Cerebellar nuclear complex (tissue), 1 donor: ENCODE measurements at regions not wholly inside any gene's neighbourhood (a gene's known extent, or its start where the extent isn't known, plus 50 kb on each side); places are given as distances from the start of the nearest gene placed in this dataset.

Experiments used
- DNase-seq, 2 experiments: peaks; one replicate each; lab custom pipeline; 2025; lab: John Stamatoyannopoulos, UW

DNA sequence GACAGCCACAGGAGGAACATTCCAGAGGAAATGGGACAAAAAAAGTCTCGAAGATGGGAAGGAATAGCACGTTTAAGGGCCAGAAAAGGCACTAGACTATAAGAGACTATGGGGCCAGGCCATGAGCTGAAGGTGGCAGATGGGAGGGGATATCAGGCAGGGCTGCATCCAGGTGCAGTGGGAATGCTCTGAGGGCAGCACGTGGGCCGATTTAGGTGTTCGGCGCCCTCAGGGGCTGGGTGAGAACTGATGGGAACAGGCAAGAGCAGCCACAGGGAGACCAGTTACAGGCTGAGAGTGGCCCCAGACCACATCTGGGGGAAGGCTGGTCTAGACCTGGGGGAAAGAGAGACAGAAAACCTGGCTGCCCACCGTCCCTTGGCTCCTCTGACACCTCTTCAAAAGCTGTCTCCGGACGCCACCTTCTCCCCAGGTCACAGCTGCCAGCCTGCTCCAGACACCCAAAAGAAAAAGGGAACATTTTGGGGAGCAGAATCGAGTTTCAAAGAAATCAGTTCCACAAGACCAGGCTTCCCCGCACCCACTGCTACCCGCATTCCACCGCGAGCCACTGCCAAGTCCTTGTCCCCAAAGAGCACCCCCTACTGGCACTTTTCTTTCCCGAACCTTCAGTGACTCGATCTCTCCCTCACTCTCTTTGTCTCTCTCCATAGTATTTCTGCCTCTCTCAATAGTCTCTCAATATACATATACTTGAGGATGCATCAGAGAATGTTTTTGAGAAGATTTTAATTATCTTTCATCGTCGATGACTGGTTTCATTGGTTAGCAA, 190.1 kb upstream of the AGAP1 start:
- DNase-seq: no peak

DNA sequence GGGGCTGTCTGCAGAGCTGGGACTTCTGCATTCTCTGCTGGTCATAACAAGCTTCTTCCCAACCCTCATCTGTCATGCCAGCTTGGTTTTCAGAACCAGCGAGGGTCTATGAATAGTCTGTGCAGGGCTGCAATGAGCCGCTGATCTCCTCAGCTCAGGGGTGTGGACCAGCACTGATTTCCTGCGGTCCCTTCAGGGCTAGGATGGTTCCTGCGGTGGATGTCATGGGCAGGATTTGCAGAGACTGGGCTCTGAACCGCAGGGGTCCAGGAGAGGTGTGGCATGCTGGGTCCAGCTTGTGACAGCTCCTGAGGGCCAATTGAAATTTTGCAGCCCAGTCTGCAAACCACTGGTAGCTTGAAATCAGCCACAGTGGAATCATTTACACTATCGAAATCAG, 188.2 kb upstream of the AGAP1 start:
- DNase-seq: no peak

DNA sequence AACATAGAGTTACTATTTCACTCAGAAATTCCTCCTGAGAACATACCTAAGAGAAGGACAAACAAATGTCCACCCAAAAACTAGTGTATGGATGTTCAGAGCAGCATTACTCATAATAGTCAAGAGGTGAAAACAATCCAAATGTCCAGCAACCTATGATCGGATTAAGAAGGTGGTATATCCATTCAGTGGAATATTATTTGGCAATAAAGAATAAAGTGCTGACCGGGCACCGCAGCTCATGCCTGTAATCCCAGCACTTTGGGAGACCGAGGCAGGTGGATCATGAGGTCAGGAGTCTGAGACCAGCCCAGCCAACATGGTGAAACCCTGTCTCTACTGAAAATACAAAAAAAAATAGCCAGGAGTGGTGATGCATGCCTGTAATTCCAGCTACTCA, 182.8 kb upstream of the AGAP1 start:
- DNase-seq: no peak

DNA sequence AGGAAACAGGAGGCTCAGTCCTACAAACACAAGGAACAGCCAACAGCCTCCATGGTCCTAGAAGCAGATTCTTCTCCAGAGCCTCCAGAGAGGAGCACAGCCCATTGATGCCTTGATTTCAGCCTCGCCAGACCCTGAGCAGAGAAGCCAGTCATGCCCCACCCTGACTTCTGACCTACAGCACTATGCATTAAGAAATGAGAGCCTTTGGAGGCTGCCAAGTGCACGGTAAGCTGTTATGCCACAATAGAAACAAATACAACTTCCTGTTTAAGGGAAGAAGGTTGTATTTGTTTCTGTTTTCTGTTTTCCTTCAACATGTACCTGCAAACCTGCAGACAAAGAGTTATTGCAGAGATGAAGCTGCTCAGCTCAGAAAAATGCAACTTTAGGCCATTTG, 181.3 kb upstream of the AGAP1 start:
- no peak for DNase-seq

DNA sequence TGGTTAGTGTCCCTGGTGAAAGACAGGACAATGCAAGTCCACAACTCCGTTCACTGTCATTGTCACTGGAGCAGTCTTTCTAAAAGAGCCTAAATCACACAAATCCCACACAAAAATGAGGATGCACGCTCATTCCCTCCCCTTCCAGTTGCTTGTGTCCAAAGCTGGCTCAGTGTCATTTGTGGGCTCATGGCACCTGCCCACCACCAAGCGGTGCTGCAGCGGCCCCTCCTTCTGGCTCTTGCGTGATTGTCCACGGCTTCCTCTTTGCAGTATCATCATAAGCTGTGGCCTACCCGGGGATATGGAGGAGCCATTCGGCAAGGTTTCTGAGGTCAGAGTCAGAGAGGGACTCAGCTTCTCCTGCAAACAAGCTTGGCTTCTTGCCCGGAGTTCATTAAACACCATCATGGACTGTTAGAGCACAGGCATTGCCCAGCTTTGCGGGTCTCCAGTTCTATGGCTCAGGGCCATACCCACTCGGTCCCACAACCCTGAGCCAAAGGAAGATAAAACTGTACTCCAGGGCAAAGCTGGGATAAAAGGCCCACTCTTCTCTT, 179.4 kb upstream of the AGAP1 start:
- no peak for DNase-seq

DNA sequence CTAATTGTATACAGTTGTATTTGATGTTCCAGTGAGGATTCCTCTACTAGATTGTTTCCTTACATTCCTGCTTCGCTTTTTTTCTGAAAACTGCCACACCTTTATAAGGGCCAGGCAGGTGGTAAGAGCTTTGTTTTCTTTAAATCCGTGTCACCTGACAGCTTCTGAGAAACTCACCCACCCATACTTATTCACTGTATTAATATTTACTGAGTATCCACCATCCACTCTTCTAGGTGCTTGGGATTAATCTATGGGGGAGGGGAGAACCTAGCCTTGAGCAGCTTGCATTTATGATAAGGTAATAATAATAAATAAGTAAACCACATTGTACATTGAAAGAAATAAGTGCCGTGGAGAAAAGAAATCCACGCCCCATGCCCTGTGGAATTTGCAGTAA, 174.7 kb upstream of the AGAP1 start:
- no peak for DNase-seq

DNA sequence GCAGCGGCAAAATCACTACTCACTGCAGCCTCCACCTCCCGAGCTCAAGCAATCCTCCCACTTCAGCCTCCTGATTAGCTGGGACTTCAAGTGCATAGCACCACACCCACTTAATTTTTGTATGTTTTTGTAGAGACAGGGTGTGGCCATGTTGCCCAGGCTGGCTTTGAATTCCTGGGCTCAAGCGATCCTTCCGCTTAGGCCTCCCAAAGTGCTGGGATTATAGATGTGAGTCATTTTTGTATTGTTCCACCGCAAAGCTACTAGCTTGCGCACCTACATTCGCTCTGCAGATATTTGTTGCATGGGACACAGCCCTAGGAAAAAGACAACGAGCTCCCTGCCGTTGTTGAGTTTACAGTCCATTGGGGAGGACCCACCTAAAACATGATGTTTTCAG, 173.5 kb upstream of the AGAP1 start:
- DNase-seq: no peak

DNA sequence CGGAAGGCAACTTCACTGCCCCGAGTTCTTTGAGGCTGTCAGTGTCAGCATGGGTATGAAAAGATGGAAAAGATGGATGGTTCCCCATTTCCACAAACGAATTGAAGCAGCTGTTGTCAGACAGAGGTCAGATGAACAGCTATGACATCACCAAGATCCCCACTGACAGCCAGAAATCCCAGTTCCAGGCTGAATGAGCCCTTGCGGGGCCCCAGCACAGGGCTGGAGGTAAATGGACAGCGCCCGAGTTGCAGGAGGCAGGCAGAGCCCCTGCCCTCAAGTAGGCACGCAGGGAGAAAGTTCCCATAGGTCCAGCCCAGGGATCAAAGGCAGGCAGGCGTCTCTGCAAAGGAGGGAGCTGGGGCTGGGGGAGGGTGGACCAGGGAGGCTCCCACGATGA, 169.5 kb upstream of the AGAP1 start:
- DNase-seq: no peak

DNA sequence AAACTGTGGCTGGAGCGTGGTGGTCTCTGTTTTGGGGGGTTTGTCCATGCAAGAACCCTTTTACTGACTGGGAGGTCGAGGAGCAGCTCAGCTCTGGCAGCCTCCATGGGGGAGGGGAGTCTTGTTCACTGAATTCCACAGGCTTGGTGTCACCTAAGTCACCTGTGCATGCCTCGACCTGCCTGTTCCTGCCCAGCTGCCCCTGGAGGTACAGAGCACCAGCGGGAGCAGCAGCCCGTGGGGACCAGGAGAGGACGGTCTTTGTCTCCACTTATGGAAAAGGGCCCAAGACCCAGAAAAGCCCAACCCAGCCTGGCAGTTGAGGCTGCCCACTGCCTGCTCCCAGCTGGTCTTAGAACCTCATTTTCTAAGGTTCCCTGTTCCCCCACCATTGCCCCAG, 168.7 kb upstream of the AGAP1 start:
- DNase-seq: no peak

DNA sequence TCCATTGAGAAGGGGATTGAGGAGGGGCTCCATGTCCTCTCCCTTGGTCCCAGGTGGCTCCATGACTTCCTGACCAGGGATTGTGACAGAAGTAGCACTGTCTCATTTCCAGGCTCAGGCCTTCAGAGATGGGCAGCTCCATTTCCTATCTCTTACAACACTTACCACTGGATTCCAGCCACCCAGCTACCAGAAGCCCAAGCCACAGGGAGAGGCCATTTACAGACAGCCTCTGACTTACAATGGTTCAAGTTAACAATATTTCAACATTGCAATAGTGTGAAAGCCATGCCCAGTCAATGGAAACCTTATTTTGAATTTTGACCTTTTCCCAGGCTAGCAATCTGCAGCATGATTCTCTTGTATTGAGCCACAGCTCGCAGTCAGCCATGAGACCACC, 164.9 kb upstream of the AGAP1 start:
- no peak for DNase-seq

DNA sequence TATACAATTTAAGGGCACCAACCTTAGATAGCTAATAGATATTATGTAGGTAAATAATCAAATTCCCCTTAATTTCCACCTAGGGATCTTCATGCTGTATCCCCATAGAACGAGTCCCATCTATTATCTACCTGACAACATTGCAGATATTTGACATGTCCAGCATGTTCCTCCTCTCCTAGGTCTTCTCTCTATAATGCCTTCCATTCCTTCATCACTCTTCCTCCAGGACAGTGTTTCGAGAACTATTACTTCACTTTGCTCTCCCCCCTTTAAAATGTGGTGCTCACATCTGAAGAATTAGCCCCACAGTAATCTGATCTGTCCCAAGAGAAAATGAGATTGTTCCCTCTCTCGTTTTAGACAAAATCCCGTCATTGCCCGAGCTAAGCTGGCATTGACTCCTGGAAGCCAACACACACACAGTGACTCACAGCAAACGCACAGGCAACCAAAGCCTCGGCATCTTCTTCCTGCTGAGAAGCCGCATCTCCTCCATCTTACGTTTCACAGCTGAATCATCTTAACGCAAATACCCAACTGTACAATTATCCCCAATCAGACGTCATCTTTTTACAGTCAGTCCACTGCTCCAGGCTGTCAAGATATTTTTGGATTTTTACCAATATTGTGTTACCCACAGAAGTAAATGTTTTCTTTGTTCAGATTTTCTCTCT, 162.9 kb upstream of the AGAP1 start:
- no peak for DNase-seq

DNA sequence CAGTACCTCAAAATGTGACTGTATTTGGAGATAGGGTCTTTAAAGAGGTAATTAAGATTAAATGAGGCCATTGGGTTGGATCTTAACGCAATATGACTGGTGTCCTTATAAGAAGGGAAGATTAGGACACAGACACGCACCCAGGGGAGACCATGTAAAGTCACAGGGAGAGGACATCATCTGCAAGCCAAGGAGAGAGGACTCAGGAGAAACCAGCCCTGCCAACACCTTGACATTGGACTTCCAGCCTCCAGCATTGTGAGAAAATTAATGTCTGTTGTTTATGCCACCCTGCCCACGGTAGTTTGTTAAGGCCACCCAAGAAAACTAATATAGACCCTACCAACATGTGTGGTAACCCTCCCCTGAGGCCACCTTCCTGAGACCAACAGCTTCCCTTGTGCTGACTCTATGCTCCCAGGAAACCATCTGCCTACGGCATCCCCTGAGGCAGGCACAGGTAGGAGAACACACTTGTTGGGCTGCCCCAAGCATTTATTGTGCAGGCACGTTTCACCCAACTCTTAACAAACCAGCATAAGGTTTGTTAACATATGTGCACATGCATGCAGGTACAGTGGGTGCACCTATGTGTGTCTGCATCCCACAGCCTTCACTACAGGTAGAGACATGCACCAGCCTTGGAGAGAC, 161.5 kb upstream of the AGAP1 start:
- no peak for DNase-seq

DNA sequence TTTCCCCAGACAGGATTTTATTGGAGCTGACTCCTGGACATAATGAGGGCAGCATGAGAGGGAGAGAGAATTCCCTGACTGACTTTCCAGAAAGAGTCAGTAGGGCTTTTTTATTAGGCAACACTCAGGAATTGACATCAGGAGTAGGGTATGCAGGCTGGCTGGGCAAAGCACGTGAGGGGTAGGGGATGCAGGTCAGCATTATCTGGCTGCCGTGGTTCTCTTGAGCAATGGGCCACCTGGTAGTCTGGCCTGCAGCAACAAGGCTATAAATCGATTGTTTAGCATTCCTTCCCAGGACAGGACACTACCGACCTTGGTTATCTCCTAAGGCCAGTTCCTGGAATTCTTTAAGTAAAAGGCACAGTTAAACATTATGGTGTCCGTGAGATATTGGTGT, 160.8 kb upstream of the AGAP1 start:
- no peak for DNase-seq

DNA sequence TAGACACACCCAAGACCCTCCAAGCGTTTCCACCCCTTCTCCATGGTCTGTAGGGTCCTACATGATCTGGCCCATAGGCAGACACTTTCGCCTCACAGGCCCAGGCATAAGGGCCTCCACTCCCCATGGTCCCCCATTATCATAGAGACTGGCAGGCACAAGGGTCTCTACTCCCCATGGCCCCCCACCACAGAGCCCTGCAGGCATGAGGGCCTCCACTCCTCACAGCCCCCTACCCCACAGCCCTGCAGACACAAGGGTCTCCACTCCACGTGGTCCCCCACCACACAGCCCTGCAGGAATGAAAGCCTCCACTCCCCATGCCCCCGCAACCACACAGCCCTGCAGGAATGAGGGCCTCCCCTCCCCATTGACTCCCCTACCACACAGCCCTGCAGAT, 159.7 kb upstream of the AGAP1 start:
- no peak for DNase-seq

DNA sequence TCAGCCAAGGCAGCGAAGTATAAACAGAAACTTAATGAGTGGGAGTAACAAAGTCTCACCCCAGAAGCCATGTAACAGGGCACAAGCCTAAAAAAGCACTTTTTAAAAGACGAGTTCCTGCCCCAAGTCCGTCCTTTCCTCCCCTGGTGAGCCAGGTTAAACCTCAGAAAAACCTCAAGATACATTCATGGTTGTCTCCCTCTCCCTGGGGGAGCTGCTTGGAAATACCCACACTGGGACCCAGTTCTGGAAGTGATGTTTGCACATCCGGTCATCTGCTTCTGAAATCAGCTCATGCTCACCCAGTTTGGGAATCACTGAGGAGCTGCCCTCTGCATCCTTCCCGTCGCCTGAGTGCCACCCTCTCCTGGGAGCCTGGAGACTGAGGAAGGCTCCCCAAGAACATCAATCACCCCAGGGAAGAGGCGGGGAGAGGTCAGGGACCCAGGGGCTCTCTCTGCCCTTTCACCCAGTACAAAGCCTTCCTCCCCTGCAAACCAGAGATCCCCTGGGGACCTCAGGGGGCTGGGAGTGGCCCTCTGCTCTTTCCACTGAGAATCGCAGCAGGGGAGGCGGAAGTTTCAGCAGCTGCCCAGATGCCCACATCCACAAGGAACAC, 150.6 kb upstream of the AGAP1 start:
- DNase-seq: no peak

DNA sequence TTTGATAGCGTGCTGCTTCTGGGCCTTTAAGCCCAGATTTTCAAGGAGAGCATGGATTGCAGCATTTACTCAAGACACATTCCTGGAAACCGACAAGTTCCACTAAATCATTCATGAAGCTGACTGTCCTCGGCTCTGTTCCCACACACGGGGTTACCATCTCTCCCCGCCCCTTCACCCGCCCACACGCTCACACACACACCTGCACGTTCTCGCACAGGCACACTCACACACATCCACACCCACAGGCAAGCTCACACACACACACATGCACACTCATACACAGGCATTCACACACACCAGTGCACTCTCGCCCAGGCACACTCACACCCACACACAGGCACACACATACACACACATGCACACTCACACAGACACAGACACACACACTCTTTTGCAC, 150.0 kb upstream of the AGAP1 start:
- no peak for DNase-seq

DNA sequence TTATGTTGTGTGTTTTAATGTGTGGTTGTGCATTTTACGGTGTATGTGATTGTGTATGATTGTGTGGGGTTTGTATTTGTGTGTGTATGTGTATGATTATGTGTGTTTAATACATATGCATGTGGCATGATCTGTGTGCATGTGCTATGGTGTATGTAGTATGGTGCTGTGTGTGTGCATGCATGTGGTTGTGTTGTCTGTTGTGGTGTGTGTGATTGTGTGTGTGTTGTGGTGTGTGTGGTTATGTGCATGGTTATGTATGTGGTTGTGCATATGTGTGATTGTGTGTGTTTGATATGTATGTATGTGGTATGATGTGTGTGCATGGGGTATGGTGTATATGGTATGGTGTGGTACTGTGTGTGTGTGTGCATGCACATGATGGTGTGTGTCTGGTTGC, 148.1 kb upstream of the AGAP1 start:
- no peak for DNase-seq

DNA sequence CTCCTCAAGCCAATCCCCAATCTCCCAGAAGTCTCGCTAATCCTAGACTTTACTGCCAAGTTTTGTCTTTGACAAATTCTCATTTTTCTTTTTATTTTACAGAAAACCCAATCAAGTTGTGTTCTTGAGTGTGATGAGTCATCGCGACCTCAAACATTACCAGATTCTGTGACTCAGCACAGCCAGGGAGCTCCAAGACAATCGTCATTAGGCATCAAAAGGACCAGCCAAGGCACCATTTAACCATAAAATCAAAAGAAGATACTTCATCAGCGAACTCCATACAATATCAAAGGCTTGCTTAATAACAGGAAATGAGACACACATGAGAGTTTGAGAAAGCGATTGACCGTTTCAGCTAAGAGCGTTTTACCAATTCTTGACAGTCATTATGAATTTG, 146.2 kb upstream of the AGAP1 start:
- DNase-seq: no peak

DNA sequence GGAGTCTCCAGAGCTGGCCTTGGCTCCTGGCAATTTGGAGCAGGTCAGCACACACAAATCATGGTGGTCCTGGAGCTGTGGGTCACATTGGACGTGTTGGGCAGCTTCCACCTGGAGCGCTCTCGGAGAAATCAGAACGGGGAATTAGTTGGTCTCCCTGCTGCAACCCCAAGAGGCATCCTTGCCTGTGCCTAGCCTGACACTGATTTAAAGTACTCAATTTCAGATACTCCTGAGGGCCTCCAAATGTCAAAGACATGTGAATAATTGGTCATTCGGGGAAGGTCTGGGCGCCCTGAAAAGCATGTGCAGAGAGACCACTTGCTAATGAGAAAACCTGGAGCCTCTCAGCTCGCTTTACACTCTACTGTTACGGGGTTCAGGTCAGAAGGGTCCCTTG, 145.5 kb upstream of the AGAP1 start:
- DNase-seq: no peak

DNA sequence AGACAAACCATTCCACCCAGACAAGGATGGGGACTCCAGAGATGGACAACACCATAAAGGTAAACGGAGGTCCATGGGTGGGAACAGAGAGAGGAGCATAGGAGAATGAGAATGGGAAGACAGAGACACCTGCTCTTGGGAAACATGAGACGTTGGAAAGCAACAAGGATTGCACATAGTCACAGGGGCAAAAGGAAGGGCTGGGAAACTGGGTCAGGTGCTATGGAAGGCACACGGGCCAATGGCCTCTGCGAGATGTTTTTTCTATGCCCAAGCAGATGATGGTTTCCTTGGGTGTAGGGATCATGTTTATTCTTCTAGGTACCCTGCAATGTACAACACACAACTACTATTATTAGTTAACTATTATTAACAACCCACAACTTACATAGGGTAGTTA, 143.6 kb upstream of the AGAP1 start:
- no peak for DNase-seq

DNA sequence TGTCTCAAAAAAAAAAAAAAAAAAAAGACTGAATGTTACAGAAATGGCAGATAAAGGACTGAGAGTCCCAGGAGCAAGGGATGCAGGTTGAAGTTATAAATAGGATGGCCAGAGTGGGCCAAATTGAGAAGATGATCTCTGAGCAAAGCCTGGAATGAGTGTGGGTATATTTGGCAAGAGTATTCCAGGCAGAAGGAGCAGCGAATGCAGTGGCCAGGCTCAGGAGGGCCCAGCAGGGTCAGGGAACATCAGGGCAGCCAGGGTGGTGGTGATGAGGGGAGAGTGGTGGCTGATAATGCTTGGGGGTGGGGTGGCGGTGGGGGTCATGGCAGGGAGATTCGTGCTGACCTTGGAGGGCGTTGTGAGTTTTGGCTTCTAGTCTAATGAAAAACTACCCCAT, 141.3 kb upstream of the AGAP1 start:
- DNase-seq: no peak

DNA sequence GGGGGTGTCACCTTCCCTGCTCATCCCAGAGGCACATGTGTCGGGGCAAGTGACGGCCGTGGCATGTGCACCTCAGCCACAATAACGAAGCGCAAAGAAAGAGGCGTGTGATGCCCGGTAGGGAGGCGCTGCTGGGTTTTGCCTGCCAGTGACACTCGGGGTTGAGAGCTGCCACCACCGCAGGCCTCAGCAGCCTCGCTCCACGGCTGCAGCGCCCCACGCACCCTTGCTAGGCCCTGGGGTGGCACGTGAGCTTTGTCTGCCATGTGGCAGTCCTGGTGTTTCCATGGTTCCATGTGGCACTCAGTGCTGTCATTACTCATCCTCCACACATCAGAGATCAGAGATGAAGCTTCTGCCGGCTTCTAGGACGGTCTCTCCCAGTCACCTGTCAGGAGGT, 136.0 kb upstream of the AGAP1 start:
- DNase-seq: no peak
